ENCODE measurements at regions not wholly inside any gene's neighbourhood (a gene's known extent, or its start where the extent isn't known, plus 50 kb on each side); places are given as distances from the start of the nearest gene placed in this dataset.

GRCh38 chr6:19752746-19753145, 84.4 kb upstream of the ID4 start:
- ChIA-PET POLR2A (no interaction called here), RAD21 (ENCODE audit: low non-redundant PET in 1 of 2, low total read pairs in 2 of 2, uncharacterized antibody in 2 of 2, unreplicated experiment in 2 of 2) (no interaction called here), CTCF (no interaction called here)
- no peak overlapping the region for H2AFZ ChIP-seq (ENCODE audit: low read depth, low read length, poor library complexity, severe bottlenecking)
- H3K9me3 ChIP-seq (ENCODE audit: control insufficient read depth in 1 of 2, insufficient read depth in 1 of 2, low read depth in 1 of 2, low read length in 2 of 2), result no peaks in the 10 kb centered on the region
- peaks cover 8 to 9% of the 10 kb centered on the region in 2 experiments; a peak in 3 of 4 replicates for H3K4me1 ChIP-seq (ENCODE audit: control insufficient read depth in 1 of 2, insufficient read depth in 2 of 2, low read length in 2 of 2)
- intact Hi-C loops (cut with micrococcal nuclease), result no loop called here
- no peaks in the 10 kb centered on the region for H3K36me3 ChIP-seq (ENCODE audit: control insufficient read depth in 1 of 2, insufficient read depth in 2 of 2, low read length in 2 of 2)
- no peak overlapping the region for H3K27ac ChIP-seq (ENCODE audit: low read depth, low read length)
- DNase-seq (ENCODE audit: low read depth, low spot score), result no peak
- no peaks in the 10 kb centered on the region for H3K27me3 ChIP-seq (ENCODE audit: insufficient read depth, low read length)
- BruUV-seq (replicated peaks), result no TSS peak
- H3K79me2 ChIP-seq (ENCODE audit: insufficient read depth, low read length), result no peaks in the 10 kb centered on the region
- H3K4me2 ChIP-seq (ENCODE audit: low read length), result no peak overlapping the region
- TF ChIP-seq ZNF274 (IDR thresholded peaks at IDR 0.05; ENCODE audit: low read depth, low read length), result no peak
- H3K9me2 ChIP-seq (ENCODE audit: insufficient read depth), result no peaks in the 10 kb centered on the region
- no peak overlapping the region for H3K4me3 ChIP-seq (replicated peaks in 1 of 2; ENCODE audit: low read depth in 1 of 2, low read length in 2 of 2)
- no peaks in the 10 kb centered on the region for H4K20me1 ChIP-seq (ENCODE audit: insufficient read depth)
- ATAC-seq, result no peak
- H3K9ac ChIP-seq (ENCODE audit: low read length), result no peak overlapping the region

DNA sequence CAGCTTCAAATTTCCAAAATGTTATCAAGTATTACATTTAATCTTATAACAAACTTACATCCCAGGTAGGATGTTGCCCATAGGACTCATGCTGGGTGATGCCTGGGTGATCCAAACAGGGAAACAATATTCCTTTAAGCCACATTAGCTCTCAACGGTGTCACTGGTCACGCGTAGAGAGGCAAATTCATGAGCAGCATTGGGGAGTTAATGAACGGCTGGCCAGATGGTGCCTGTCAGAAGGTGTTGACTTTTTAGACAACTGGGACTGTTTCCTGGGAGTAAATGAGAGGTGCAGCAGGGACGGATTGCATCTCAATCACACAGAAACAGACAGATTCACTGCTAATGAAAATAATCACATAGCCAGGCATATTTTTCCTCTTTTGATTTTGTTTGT, 83.3 kb upstream of the ID4 start:
- H2AFZ ChIP-seq (ENCODE audit: low read depth, low read length, poor library complexity, severe bottlenecking), result no peak overlapping the region
- no peaks in the 10 kb centered on the region for H3K9me3 ChIP-seq (ENCODE audit: control insufficient read depth in 1 of 2, insufficient read depth in 1 of 2, low read depth in 1 of 2, low read length in 2 of 2)
- no peaks in the 10 kb centered on the region for H3K27me3 ChIP-seq (ENCODE audit: insufficient read depth, low read length)
- peaks cover 15 to 20% of the 10 kb centered on the region in 2 experiments; a peak in 3 of 4 replicates for H3K4me1 ChIP-seq (ENCODE audit: control insufficient read depth in 1 of 2, insufficient read depth in 2 of 2, low read length in 2 of 2)
- intact Hi-C loops (cut with micrococcal nuclease), result no loop called here
- ChIA-PET CTCF (no interaction called here), RAD21 (ENCODE audit: low non-redundant PET in 1 of 2, low total read pairs in 2 of 2, uncharacterized antibody in 2 of 2, unreplicated experiment in 2 of 2) (no interaction called here), POLR2A (no interaction called here)
- no peaks in the 10 kb centered on the region for H3K9me2 ChIP-seq (ENCODE audit: insufficient read depth)
- no peaks in the 10 kb centered on the region for H3K36me3 ChIP-seq (ENCODE audit: control insufficient read depth in 1 of 2, insufficient read depth in 2 of 2, low read length in 2 of 2)
- no peak for ATAC-seq
- BruUV-seq (replicated peaks), result no TSS peak
- TF ChIP-seq JUND (IDR thresholded peaks at IDR 0.05) (no peak), SP1 (IDR thresholded peaks at IDR 0.05; ENCODE audit: low read depth) (no peak), RAD21 (IDR thresholded peaks at IDR 0.05; ENCODE audit: low read depth) (no peak), CBX3 (IDR thresholded peaks at IDR 0.05; ENCODE audit: low read depth) (no peak), POLR2AphosphoS5 (IDR thresholded peaks at IDR 0.05; ENCODE audit: low read depth, low read length) (no peak), POLR2A (IDR thresholded peaks at IDR 0.05; ENCODE audit: borderline replicate concordance, extremely low read depth, insufficient read depth, insufficient read length) (no peak), EZH2phosphoT487 (IDR thresholded peaks at IDR 0.05; ENCODE audit: borderline replicate concordance) (no peak), EZH2 (IDR thresholded peaks at IDR 0.05) (no peak), ZFX (IDR thresholded peaks at IDR 0.05) (no peak), EGR1 (IDR thresholded peaks at IDR 0.05; ENCODE audit: low read depth) (no peak), CEBPB (IDR thresholded peaks at IDR 0.05; ENCODE audit: low read depth) (no peak), TCF7L2 (IDR thresholded peaks at IDR 0.05; ENCODE audit: borderline replicate concordance, extremely low read depth, insufficient read depth, insufficient read length) (no peak), MAX (IDR thresholded peaks at IDR 0.05) (no peak)
- TF ChIP-seq, protein P1, sequence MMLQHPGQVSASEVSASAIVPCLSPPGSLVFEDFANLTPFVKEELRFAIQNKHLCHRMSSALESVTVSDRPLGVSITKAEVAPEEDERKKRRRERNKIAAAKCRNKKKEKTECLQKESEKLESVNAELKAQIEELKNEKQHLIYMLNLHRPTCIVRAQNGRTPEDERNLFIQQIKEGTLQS (IDR thresholded peaks at IDR 0.05), result no peak
- TF ChIP-seq, protein P2, sequence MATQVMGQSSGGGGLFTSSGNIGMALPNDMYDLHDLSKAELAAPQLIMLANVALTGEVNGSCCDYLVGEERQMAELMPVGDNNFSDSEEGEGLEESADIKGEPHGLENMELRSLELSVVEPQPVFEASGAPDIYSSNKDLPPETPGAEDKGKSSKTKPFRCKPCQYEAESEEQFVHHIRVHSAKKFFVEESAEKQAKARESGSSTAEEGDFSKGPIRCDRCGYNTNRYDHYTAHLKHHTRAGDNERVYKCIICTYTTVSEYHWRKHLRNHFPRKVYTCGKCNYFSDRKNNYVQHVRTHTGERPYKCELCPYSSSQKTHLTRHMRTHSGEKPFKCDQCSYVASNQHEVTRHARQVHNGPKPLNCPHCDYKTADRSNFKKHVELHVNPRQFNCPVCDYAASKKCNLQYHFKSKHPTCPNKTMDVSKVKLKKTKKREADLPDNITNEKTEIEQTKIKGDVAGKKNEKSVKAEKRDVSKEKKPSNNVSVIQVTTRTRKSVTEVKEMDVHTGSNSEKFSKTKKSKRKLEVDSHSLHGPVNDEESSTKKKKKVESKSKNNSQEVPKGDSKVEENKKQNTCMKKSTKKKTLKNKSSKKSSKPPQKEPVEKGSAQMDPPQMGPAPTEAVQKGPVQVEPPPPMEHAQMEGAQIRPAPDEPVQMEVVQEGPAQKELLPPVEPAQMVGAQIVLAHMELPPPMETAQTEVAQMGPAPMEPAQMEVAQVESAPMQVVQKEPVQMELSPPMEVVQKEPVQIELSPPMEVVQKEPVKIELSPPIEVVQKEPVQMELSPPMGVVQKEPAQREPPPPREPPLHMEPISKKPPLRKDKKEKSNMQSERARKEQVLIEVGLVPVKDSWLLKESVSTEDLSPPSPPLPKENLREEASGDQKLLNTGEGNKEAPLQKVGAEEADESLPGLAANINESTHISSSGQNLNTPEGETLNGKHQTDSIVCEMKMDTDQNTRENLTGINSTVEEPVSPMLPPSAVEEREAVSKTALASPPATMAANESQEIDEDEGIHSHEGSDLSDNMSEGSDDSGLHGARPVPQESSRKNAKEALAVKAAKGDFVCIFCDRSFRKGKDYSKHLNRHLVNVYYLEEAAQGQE (IDR thresholded peaks at IDR 0.05; ENCODE audit: low read depth), result no peak
- H3K4me2 ChIP-seq (ENCODE audit: low read length), result no peak overlapping the region
- no peaks in the 10 kb centered on the region for H4K20me1 ChIP-seq (ENCODE audit: insufficient read depth)
- H3K9ac ChIP-seq (ENCODE audit: low read length), result no peak overlapping the region
- no peak for DNase-seq (ENCODE audit: low read depth, low spot score)
- no peaks in the 10 kb centered on the region for H3K79me2 ChIP-seq (ENCODE audit: insufficient read depth, low read length)
- H3K27ac ChIP-seq (ENCODE audit: low read depth, low read length), result no peak overlapping the region
- no peak overlapping the region for H3K4me3 ChIP-seq (replicated peaks in 1 of 2; ENCODE audit: low read depth in 1 of 2, low read length in 2 of 2)
